Raji (cell line): ENCODE measurements at regions not wholly inside any gene's neighbourhood (a gene's known extent, or its start where the extent isn't known, plus 50 kb on each side); places are given as distances from the start of the nearest gene placed in this dataset.

Experiments
- POLR2A ChIP-seq: IDR thresholded peaks from 2 replicates; pipeline ENCODE4 v1.6.1; 2011; ENCODE audit warnings: low read depth, low read length, control low read depth; ENCODE audit not compliant: insufficient read depth

DNA sequence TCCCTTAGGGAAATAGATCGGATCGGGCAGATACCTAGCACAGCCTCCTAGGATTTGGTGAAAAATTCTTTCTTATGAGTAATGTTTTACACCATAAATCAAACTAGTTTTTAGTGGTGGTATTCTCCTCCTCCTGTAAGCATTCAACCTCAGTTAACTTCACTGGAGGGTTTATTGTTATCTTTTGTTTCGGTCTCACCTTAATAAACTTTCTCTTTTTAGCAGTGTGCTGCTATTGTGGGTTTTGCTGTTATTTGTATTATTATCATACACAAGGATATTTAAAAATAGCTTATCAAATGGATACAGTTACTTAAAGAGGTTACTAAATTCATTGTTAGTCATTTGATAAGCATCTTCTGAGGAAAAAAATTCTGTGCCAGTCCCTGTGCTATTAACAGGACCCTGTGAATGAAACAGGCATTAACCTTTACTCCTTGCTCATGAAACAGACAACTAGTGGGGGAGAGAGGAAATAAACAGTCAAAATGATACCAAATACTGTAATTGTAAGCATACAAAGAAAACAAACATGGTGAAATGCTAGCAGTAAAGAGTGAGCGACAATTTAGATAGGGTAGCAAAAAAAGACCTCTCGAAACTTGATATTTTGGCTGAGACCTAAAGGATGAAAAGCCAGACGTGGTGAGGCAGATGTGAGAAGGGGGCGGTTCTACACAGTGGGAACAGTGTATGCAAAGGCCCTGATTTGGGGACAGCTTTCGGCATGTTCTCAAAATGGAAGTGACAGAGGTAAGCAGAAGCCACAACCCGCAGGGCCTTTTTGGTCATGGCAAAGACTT is 178.7 kb upstream of the SOX5 start:
- no peak for TF ChIP-seq POLR2A

DNA sequence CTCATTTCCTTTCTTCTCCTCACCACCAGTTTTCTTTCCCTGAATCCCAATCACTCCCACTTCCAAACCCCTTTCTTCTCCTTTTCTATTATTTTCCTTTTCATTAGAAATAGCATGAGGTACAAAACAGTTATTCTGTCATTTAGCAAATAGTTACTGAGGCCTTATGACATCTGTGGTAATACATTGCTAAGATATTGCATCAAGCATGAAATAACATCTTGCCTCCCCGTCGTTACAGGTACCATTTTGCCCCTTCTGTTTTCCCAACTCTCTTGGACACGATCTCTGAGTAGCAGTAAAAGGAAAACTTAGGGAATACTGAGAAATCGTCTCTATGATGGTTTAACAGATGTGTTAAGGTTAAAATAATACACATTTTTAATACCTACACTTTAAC is 175.8 kb upstream of the SOX5 start:
- no peak for TF ChIP-seq POLR2A

DNA sequence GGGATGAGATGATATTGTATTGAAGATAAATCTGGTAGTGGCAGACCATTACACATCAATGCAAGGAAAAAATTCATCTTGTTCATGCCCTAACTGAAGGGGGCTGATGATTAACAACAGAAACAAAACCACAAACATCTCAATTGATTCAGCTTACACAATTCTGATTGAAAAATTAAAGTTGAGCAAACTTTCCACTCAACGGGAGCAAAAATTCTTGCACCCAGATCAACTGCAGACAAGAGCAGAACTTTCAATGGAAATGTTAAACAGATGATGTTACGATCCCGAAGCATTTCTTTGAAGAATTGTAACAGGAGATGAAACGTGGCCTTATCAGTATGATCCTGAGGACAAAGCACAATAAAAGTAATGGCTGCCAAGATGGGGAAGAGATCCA is 172.4 kb upstream of the SOX5 start:
- TF ChIP-seq POLR2A, result no peak

DNA sequence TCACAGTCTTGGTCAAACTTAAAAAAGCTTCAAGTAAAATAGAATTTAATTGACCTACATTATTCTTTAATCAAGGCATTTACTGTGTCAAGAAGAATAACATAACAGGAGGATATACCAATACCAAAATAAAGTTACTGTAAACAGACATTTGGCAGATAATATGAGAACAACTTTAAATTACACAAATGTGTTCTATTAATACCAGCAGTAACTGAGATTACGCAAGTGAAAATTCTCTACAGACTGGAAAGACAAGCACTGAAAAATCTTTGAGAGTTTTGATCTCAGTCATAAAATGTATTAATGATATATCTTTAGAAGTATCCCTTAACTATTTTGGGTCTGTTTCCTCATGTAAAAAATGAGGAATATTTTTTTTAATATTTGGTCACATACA is 169.2 kb upstream of the SOX5 start:
- no peak for TF ChIP-seq POLR2A

DNA sequence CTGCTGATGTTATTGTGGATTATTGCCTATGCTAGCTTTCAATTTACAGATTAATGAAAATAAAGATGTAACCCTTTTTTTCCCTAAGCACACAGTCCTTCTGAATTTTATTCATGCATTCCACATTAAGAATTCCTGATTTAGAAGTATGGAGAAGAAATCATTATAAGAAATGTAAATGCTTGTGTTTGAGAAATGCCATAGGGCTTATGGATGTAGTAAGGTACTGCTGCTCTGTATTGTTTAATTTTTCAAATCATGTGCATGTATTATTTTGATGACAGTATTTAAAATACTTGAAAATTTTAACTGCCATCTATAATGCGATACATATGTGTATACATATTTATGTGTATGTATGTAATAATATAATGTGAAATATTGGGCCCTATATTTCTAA is 167.1 kb upstream of the SOX5 start:
- TF ChIP-seq POLR2A, result no peak

DNA sequence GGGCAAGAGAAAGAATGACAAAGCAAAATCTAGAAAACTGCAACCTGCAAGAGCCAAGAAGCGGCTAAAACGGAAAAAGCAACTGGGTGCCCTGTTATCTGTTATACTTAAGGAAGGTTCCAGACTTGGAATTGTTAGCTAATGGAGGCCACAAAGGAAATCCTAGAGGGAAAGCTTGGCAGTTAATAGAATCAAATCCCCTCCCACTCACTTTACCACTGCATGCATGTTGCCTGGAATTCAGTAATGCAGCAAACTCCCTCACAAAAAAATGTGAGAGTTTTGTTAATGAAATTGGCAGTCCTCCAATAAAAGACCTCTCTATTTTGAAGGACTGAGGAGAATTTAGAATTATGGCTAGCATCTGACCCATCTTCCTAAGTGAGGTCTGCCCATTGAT is 164.2 kb upstream of the SOX5 start:
- TF ChIP-seq POLR2A, result no peak

DNA sequence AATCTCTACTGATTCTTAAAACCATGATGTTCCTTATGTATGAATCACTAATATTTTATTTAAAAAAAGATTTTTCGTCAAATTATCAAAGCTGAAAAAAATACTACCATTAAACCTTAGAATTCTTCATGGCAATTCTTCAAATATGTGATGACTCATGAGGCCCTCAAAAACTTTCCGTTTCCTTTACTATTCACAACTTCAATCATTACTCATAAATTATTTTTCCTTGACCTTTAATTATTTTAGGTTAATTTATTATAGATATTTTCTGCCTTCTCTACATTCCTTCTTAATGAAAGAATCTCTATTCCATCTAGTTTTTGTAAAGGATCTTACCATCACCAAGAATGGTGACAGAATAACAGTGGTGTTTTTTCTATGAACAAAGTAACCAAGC is 162.1 kb upstream of the SOX5 start:
- TF ChIP-seq POLR2A, result no peak

DNA sequence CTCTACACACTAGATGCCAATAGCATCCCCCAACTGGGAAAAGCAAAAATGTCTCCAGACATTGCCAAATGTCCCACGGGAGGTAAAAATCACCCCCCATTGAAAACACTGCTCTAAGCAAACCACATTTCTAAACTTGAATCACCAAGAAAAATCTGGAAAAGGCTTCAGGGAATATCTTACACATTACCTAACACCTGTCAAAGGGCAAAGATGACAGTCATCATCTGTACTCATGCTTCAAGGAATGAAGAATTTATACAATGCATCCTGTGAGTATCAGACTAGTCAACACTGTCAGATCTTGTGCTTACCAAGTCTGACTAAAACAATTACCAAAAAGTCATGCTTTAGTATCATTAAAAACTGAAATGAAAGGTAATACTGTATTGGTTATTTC is 161.6 kb upstream of the SOX5 start:
- no peak for TF ChIP-seq POLR2A

DNA sequence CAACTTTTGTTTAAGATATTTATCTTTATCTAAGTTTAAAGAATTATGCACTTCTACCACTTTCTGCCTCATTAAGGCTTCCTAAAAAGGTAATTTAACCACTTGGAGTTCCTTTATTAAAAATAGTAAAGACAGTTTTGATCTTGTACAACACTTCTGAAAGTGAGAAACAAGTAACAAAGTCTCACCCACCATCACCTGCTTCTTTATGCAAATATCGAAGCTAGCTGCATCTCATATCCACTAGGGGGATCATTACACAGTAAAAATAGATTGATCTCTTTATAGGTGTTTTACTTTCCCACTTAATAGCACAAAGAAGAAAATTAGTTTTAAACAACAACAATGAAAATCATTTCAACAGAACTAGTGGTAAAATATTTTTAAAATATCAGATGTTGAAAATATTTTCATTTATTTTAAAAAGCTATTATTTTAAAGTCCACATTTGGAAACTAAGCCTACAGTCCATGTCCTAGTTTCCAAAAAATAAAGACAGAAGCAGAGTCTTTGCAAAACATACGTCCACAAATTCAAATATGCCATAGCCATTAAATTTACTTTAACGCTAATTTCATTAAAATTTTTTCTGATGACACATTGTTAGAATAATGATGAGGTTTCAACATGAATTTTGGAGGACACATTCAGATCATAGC is 160.0 kb upstream of the SOX5 start:
- no peak for TF ChIP-seq POLR2A

DNA sequence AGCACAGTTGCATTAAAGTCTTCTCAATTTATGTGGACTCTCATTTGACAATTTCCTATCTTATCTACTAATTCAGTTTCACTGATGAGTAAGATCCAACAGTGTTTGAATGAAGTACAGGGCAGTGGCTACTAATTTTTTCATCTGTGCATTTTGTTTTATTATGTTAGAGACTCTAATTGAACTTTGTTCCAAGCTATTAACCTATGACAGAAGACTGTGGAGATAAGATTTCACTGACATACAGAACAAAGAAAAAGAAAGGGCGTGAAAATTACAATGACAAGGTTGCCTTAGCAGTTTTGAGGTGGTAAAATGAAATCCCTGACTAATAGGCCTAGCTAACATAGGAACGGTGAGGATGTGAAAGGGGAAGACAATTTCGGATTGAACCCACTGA is 153.2 kb upstream of the SOX5 start:
- TF ChIP-seq POLR2A, result no peak

DNA sequence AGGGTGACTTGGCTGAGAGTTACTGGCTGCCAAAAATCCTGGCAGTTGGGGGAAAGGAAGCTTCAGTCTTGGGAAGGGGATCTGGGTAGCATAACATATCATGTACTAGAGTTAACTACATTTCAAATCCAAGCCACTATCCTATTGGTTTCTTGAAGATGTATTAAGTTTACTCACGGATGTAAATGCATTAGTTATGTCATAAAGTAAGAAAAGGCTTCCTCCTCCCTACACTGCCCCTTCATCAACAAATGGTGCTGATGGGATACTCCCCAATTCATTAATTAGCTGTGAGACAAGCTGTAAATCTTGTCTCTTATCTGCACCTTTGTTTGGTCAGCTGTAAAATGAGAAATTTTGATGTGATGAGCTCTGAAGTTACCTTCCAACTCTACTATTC is 150.1 kb upstream of the SOX5 start:
- TF ChIP-seq POLR2A, result no peak

DNA sequence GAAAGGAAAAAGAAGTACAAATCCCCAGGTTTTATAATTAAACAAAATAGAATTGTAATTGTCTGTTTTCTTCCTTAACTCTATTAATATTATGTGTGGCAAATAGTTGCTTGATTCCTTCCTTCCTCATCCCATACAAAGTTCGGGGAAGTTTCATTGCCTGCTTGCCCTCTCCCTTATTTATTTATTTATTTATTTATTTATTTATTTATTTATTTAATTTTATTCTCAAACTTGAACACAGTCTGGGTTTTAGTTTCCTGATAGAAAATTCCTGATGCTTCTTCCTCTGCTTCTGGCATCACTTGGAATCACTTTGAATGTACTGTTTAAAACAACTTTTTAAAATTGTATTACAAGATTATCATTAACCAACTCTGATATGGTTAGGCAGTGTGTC is 145.8 kb upstream of the SOX5 start:
- TF ChIP-seq POLR2A, result no peak

DNA sequence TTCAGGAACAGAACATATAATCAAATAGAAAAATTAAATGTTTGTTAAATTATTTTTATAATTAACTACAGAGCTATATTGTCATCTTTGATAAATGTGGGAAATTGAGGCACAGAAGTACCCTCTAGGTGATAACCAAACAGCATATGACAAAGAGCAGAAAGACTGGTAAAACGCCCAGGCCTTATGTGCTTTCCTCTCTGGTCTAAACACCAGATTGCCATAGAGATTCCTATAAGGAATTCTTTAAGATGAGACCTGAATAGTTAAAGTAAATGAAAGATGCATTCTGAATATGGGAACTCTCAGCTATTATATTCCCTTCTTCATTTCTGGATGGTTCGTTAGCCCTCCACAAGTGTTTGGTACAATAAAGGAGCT is 140.0 kb upstream of the SOX5 start:
- no peak for TF ChIP-seq POLR2A

DNA sequence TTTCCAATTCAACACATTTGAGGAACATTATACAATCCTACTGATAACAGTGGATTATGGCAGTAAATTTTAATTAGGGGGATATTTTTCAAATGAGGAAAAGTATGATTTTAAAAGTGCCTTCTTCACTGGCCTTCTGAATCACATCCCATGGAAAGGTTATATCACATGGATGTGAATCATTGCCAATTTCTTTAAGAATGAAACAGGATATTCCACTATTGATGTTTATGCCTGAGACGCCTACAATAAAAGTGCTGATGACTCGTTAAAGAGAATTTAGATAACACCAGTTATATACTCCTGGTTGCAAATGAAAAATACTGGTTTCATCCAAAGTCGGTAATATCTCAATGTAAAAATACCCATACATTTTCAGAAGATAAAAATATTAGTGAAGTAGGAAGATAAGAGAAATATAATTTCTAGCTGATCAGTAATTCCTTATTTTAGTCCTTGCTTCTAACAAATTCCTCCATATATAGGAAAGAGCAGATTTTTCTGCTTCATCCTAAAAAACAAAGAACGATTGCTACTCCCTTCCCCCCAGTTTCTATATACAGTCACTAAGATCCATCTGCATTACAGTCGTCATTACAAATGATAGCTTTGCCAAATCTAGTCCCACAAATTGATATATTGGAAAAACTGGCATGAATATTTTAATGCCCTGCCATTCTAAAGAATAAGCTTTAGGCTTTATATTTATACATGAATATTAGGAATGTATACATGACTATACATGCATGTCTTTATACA is 139.5 kb upstream of the SOX5 start:
- no peak for TF ChIP-seq POLR2A

DNA sequence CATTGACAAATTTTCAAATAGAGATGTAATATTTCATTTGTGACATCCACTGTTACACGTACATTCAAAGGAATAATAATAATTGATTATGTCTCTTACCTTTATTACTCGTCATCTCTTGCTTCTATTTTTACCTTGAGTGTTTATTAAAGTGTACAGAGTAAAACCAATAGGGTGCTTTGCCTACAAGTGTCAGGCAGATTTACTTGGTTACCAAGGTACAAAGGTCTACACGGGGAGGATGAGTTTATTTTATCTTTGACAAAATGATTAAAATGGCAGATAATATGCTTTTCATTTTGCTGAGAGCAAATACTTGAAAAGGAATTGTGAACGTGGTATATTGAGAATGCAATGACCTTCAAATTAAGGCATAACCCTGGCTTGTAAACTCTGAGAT is 137.8 kb upstream of the SOX5 start:
- no peak for TF ChIP-seq POLR2A

DNA sequence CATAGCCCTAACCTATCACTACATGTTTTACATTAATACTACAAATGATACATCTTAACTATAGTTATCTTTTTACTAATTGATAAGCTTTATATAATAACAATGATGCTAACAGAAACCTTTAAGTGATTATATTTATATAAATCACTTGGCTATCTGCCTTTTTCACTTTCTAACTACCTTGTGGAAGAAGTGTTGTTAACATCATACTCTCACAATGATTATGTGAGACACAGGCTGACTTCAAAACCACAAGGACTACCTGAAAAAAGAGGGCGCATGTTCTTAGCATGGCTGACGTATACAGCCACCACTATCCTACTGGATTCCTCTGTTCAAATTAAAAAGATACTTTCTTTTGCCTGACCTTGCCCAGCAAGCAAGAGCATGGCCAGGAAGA is 135.3 kb upstream of the SOX5 start:
- TF ChIP-seq POLR2A, result no peak
